NB4 (cell line): ENCODE measurements at regions not wholly inside any gene's neighbourhood (a gene's known extent, or its start where the extent isn't known, plus 50 kb on each side); places are given as distances from the start of the nearest gene placed in this dataset.

ENCODE experiments used
- DNase-seq: peaks from one replicate; pipeline ENCODE4 v3.0.0; 2010; ENCODE audit warnings: low read depth
- H3K4me3 ChIP-seq: one replicate; pipeline ENCODE4 v1.5.1; 2011; ENCODE audit warnings: mild to moderate bottlenecking, low read depth, low read length, moderate library complexity
- MYC ChIP-seq: IDR thresholded peaks from 2 replicates; pipeline ENCODE4 v1.6.1; 2011; ENCODE audit warnings: low read depth, low read length
- POLR2A ChIP-seq: IDR thresholded peaks from 2 replicates; pipeline ENCODE4 v1.6.1; 2011; ENCODE audit warnings: mild to moderate bottlenecking; ENCODE audit not compliant: insufficient read length; ENCODE audit errors: extremely low read depth
- TF ChIP-seq, protein P1 (sequence below): IDR thresholded peaks from one replicate; pipeline ENCODE4 v1.5.1; 2012; ENCODE audit warnings: low read depth, low read length
- TF ChIP-seq, protein P2 (sequence below): IDR thresholded peaks from 2 replicates; pipeline ENCODE4 v1.6.1; 2011; ENCODE audit warnings: low read depth, low read length

DNA sequence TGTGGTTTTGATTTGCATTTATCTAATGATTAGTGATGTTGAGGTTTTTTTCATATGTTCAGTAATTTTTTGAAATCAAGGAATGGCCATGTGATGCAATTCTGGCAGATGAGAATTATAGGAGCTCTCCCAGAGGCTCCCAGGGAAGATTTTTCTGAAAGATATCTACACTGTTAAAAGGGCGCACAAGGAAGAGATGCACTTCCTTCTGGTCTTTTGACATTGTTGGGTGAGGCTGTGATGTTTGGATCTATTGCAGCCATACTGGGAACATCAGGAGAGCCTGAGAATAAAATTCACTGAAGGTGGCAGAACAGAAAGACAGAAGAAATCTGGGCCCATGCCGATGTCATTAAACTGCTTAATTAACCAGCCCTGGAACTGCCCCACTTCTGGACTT lies 108.5 kb downstream of the DDX1 start:
- no peak for DNase-seq
- no peak for TF ChIP-seq MYC
- TF ChIP-seq POLR2A: no peak
- TF ChIP-seq, protein P1, sequence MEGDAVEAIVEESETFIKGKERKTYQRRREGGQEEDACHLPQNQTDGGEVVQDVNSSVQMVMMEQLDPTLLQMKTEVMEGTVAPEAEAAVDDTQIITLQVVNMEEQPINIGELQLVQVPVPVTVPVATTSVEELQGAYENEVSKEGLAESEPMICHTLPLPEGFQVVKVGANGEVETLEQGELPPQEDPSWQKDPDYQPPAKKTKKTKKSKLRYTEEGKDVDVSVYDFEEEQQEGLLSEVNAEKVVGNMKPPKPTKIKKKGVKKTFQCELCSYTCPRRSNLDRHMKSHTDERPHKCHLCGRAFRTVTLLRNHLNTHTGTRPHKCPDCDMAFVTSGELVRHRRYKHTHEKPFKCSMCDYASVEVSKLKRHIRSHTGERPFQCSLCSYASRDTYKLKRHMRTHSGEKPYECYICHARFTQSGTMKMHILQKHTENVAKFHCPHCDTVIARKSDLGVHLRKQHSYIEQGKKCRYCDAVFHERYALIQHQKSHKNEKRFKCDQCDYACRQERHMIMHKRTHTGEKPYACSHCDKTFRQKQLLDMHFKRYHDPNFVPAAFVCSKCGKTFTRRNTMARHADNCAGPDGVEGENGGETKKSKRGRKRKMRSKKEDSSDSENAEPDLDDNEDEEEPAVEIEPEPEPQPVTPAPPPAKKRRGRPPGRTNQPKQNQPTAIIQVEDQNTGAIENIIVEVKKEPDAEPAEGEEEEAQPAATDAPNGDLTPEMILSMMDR: no peak
- TF ChIP-seq, protein P2, sequence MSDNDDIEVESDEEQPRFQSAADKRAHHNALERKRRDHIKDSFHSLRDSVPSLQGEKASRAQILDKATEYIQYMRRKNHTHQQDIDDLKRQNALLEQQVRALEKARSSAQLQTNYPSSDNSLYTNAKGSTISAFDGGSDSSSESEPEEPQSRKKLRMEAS: no peak
- H3K4me3 ChIP-seq: no peak overlapping the region

DNA sequence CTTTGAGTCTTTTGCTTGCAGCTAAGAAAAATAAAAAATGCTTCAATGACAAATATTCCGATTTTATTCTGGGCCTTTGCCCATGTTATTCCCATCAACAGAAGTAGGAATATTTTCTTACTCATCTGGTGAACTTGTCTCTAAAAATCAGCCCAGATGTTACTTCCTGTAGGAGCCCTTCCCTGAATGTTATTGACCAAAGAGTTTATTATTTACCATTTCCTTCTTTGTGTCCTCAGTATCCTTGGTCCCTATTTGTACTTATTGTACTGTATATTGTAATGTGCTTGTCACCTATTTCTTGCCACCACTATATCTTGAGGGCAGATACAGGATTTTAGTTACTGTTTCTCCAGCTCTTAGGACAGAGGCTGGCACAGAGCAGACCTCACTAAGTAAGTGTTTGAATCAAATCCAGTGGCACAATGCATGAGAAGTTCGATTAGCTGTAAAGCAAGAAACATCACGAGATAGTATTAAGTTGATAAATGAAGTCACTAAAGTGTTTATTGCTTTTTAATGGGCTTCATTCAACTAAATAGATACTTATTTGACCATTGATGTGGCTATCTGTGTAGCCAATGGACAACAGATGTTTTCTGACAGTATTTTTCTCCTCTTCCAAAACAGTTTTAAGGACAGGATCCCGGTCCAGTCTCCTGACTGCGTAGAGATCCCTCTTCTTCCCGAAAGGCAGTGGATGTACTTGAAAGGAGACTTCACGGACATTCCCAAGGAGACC lies 109.1 kb downstream of the DDX1 start:
- TF ChIP-seq MYC: no peak
- TF ChIP-seq POLR2A: no peak
- TF ChIP-seq, protein P1: no peak
- TF ChIP-seq, protein P2: no peak
- no peak for DNase-seq
- H3K4me3 ChIP-seq: no peak overlapping the region

DNA sequence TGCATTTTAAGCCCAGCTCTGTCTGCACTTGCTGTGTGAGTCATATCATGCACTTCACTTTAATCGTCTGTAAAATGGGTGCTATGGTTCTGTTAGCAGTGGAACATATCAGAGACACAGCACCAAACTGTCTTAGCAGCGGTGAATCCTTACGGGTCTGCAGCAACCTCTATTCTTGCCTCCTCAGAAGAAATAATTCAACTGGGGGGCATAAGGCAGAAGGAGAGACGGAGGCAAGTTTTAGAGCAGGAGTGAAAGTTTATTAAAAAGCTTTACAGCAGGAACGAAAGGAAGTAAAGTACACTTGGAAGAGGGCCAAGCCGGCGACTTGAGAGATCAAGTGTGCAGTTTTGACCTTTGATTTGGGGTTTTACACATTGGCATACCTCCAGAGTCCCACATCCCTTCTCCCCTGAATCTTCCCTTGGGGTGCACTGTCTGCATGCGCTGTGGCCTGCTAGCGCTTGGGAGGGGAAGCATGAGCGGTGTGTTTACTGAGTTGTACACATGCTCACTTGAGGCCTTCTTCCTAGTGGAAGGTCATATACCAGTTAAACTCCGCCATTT lies 109.8 kb downstream of the DDX1 start:
- DNase-seq: no peak
- H3K4me3 ChIP-seq: no peak overlapping the region
- TF ChIP-seq POLR2A (no peak), MYC (no peak)
- TF ChIP-seq, protein P2: no peak
- TF ChIP-seq, protein P1: no peak

DNA sequence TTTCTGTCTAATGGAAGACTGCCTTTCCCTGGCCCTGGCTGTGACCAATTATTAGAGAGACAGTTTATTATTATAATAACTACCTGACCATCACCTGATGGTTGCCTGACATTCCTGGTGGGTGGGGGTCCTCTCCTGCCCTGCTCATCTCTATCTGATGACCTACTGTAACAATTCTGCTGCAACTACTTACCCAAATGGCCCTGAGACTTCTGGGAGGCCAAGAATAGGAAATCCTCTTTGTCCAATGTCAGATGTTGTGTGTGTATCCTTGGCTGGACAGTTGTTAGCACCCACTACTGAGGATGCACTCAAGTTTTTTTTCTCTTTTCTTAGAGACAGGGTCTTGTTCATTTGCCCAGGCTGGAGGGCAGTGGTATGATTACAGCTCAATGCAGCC lies 110.3 kb downstream of the DDX1 start:
- no peak overlapping the region for H3K4me3 ChIP-seq
- TF ChIP-seq MYC (no peak), POLR2A (no peak)
- TF ChIP-seq, protein P2: no peak
- TF ChIP-seq, protein P1: no peak
- no peak for DNase-seq

DNA sequence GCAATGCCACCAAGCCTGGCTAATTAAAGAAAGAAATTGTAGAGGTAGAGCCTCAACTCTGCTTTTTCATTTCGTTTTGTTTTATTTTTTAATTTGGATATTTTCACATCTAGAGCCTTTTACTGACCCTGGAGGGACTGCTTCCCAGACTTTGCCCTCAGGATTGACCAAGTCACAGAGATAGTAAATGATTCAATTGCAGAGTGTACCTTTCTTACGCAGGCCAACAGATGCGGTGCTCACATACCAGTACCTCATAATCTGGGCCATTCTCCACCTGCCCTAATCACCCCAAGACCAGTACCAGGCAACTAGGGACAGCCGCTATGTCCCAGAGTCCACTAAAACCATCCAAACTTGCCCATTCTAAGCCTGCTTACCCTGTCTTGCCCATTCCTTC lies 110.8 kb downstream of the DDX1 start:
- TF ChIP-seq POLR2A (no peak), MYC (no peak)
- TF ChIP-seq, protein P1: no peak
- TF ChIP-seq, protein P2: no peak
- DNase-seq: no peak
- no peak overlapping the region for H3K4me3 ChIP-seq
